ENCODE measurements at regions not wholly inside any gene's neighbourhood (a gene's known extent, or its start where the extent isn't known, plus 50 kb on each side); places are given as distances from the start of the nearest gene placed in this dataset.

DNA sequence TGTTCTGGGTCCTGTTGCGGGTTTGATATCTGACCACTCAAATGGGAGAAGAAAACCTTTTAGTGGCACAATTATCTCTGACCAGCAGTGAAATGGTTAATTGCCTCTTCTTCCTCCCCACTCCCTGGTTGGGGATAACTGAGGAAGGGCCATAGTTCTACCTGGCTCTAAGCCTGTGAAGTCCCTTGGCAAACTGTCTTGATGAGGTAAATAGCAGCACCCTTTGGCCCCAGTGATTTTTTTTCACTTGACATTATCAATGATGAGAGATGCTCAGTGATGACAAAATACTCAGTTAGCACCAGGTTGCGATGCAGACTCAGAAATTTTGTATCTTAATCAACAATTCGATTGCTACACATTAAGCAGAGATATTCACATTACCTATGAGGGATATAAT lies 515.7 kb downstream of the PSAT1 start:
- TF ChIP-seq GATA2 (IDR thresholded peaks at IDR 0.05; ENCODE audit: low read depth, low read length) (no peak), GATA3 (IDR thresholded peaks at IDR 0.05; ENCODE audit: low read depth, low read length) (no peak)

All from SH-SY5Y (cell line).